ENCODE measurements at regions not wholly inside any gene's neighbourhood (a gene's known extent, or its start where the extent isn't known, plus 50 kb on each side); places are given as distances from the start of the nearest gene placed in this dataset.

DNA sequence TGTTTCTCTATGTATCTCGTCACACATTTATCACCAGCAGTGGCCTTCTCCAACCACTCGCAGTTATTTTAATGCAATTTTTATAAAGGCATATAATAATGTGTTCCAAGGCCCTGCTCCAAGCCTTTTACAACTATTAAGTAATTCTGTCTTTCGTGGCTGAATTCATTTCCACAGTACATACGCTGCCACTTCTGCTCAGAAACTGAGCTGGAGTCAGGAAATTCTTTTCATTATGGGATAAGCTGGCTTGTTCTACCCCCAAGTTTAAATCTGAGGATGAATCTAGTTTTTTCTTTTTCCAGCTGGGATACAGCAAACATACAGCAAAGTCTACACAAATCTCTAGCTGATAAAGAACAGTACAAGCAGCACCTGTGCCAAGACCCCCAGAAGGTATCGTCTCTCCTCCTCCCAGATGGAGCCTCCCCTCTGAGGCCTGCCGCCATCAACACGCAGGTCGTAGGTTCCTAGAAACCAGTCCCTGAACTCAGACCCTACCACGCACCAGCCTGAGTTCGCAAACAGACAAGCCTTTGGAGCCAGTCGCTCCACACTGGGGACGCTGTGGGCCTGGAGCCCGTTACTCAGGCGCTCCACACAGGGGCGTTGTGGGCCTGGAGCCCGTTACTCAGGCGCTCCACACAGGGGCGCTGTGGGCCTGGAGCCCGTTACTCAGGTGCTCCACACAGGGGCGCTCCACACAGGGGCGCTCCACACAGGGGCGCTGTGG is 263.5 kb downstream of the THBS2 start:
- no peak overlapping the region for H2AFZ ChIP-seq (replicated peaks; ENCODE audit: low read length, poor library complexity)
- H2BK120ac ChIP-seq (ENCODE audit: low read depth, low read length), result no peak overlapping the region
- H3K4ac ChIP-seq (ENCODE audit: low read depth, low read length), result no peak overlapping the region
- ATAC-seq (ENCODE audit: low read depth) (no peak), DNase-seq (no peak)
- no peaks in the 10 kb centered on the region for H3K4me1 ChIP-seq (ENCODE audit: control insufficient read depth, insufficient read depth, low read length)
- no peaks in the 10 kb centered on the region for H3K27me3 ChIP-seq (ENCODE audit: control insufficient read depth, insufficient read depth, low read length)
- H4K91ac ChIP-seq (ENCODE audit: insufficient read depth, low read depth, low read length), result no peak overlapping the region
- no peak overlapping the region for H4K8ac ChIP-seq (ENCODE audit: low read depth in 2 of 2, low read length in 2 of 2)
- ChIA-PET CTCF (interaction anchor here (1.0 kb wide), 1 partner anchor 20 kb away, joined by 3 read pairs; no protein-coding TSS in a partner anchor), POLR2A (ENCODE audit: unreplicated experiment) (no interaction called here)
- in situ Hi-C loops (cut with MboI; ENCODE audit: low sequenced_read_pairs) (no loop called here), dilution Hi-C loops (cut with HindIII; ENCODE audit: low sequenced_read_pairs, unreplicated experiment) (no loop called here), intact Hi-C loops (cut with micrococcal nuclease) (no loop called here)
- no peak overlapping the region for H2AK9ac ChIP-seq (replicated peaks; ENCODE audit: low read depth, low read length, poor library complexity)
- no peak overlapping the region for H3K18ac ChIP-seq (ENCODE audit: low read depth, low read length)
- no peak overlapping the region for H3K14ac ChIP-seq (replicated peaks; ENCODE audit: low read depth, low read length)
- no TSS peak for BruUV-seq (replicated peaks)
- TF ChIP-seq BHLHE40 (IDR thresholded peaks at IDR 0.05; ENCODE audit: low read depth, low read length) (no peak), MXI1 (IDR thresholded peaks at IDR 0.05; ENCODE audit: borderline replicate concordance, low read depth, low read length) (no peak), ELK1 (IDR thresholded peaks at IDR 0.05; ENCODE audit: borderline replicate concordance, low read depth, low read length) (no peak), RFX5 (IDR thresholded peaks at IDR 0.05; ENCODE audit: low read depth, low read length) (no peak), CHD1 (IDR thresholded peaks at IDR 0.05; ENCODE audit: low read depth, low read length) (no peak), RAD21 (IDR thresholded peaks at IDR 0.05; ENCODE audit: low read length) (no peak), MAFK (IDR thresholded peaks at IDR 0.05; ENCODE audit: low read depth, low read length) (no peak), POLR2A (IDR thresholded peaks at IDR 0.05; ENCODE audit: low read depth, low read length) (no peak), CTCF (conservative IDR thresholded peaks at IDR 0.05; ENCODE audit: low read depth, low read length) (no peak), FOS (IDR thresholded peaks at IDR 0.05; ENCODE audit: low read depth, low read length) (no peak), SMC3 (IDR thresholded peaks at IDR 0.05; ENCODE audit: low read depth, low read length) (no peak), CEBPB (IDR thresholded peaks at IDR 0.05; ENCODE audit: low read depth, low read length) (no peak)
- TF ChIP-seq, protein P1, sequence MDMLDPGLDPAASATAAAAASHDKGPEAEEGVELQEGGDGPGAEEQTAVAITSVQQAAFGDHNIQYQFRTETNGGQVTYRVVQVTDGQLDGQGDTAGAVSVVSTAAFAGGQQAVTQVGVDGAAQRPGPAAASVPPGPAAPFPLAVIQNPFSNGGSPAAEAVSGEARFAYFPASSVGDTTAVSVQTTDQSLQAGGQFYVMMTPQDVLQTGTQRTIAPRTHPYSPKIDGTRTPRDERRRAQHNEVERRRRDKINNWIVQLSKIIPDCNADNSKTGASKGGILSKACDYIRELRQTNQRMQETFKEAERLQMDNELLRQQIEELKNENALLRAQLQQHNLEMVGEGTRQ (IDR thresholded peaks at IDR 0.05; ENCODE audit: low read depth, low read length), result no peak
- H3K9ac ChIP-seq (ENCODE audit: low read depth, low read length), result no peak overlapping the region
- H3K56ac ChIP-seq (ENCODE audit: extremely low read depth, insufficient read depth, low read length), result no peak overlapping the region
- no peak overlapping the region for H3K27ac ChIP-seq (ENCODE audit: insufficient read depth, low read length)
- no peak overlapping the region for H3K4me3 ChIP-seq (ENCODE audit: insufficient read depth, low read depth, low read length)
- WGBS, 2 experiments (ENCODE audit: extremely low coverage in 2 of 2, insufficient read length in 1 of 2), result 97% methylated on average over 5 of the region's 22 CpGs; no CpG with 5 or more reads in 1 of the 2 experiments
- no peak overlapping the region for H2BK15ac ChIP-seq (ENCODE audit: low read depth, low read length)
- no peak overlapping the region for H2BK5ac ChIP-seq (ENCODE audit: low read depth, low read length, poor library complexity, severe bottlenecking)
- no peak overlapping the region for H3K4me2 ChIP-seq (ENCODE audit: low read depth, low read length)
- no peak overlapping the region for H4K5ac ChIP-seq (ENCODE audit: low read depth, low read length)
- no peaks in the 10 kb centered on the region for H3K9me1 ChIP-seq (ENCODE audit: insufficient read depth, low read length)
- no peaks in the 10 kb centered on the region for H3K79me1 ChIP-seq (ENCODE audit: low read depth in 1 of 2, low read length in 2 of 2)
- no peaks in the 10 kb centered on the region for H3K9me3 ChIP-seq (ENCODE audit: control insufficient read depth, insufficient read depth, low read length)
- no peak overlapping the region for H2BK20ac ChIP-seq (ENCODE audit: low read depth, low read length)
- H3K36me3 ChIP-seq (ENCODE audit: control insufficient read depth, insufficient read depth, low read length), result no peaks in the 10 kb centered on the region
- no peak overlapping the region for H3K23ac ChIP-seq (ENCODE audit: low read depth, low read length)
- no peaks in the 10 kb centered on the region for H4K20me1 ChIP-seq (ENCODE audit: insufficient read depth, low read length)
- H2AK5ac ChIP-seq (ENCODE audit: low read depth, low read length), result no peak overlapping the region
